ENCODE measurements at regions not wholly inside any gene's neighbourhood (a gene's known extent, or its start where the extent isn't known, plus 50 kb on each side); places are given as distances from the start of the nearest gene placed in this dataset.

GRCh38 chrX:23465985-23466384 is 131.3 kb downstream of the PTCHD1 start:
- FAIRE-seq (no peak), DNase-seq (ENCODE audit: low read depth, low spot score) (no peak), ATAC-seq (no peak)
- no peak overlapping the region for H3K9ac ChIP-seq (ENCODE audit: control insufficient read depth, insufficient read depth, low read length)
- WGBS (ENCODE audit: insufficient coverage, insufficient replicate concordance, low lambda C conversion rate, missing lambda C conversion rate): 0% methylated on average over 2 of the region's 2 CpGs
- H3K27me3 ChIP-seq (replicated peaks in 1 of 2; ENCODE audit: control insufficient read depth in 2 of 2, insufficient read depth in 2 of 2, low read length in 1 of 2): no peaks in the 10 kb centered on the region
- H3K4me2 ChIP-seq (ENCODE audit: control insufficient read depth, insufficient read depth): no peak overlapping the region
- POLR2A ChIA-PET: no interaction called here
- in situ Hi-C loops (cut with MboI): no loop called here
- no peak overlapping the region for H2AFZ ChIP-seq (ENCODE audit: control insufficient read depth, low read depth, low read length)
- no peaks in the 10 kb centered on the region for H3K79me2 ChIP-seq (ENCODE audit: control insufficient read depth, insufficient read depth, low read length)
- H4K20me1 ChIP-seq (ENCODE audit: control insufficient read depth, insufficient read depth): no peaks in the 10 kb centered on the region
- SMC1A ChIA-PET (ENCODE audit: uncharacterized antibody, unreplicated experiment): interaction anchor here (0.6 kb wide), 1 partner anchor 1080 kb away, joined by 3 read pairs; no protein-coding TSS in a partner anchor
- H3K4me3 ChIP-seq: no peak overlapping the region
- no peak overlapping the region for H3K27ac ChIP-seq (ENCODE audit: control insufficient read depth, insufficient read depth)
- no TSS peak for BruUV-seq (replicated peaks)
- no peaks in the 10 kb centered on the region; the same call in 2 of the 3 replicates for H3K9me3 ChIP-seq (replicated peaks; ENCODE audit: control insufficient read depth, insufficient read depth, low read length)
- CTCF ChIA-PET: interaction anchor here (0.7 kb wide), 1 partner anchor 13 kb away, joined by 3 read pairs; no protein-coding TSS in a partner anchor
- intact Hi-C loops (cut with micrococcal nuclease; ENCODE audit: unreplicated experiment): no loop called here
- H3K4me1 ChIP-seq (ENCODE audit: control insufficient read depth, insufficient read depth, low read length): no peaks in the 10 kb centered on the region
- H3K36me3 ChIP-seq (ENCODE audit: control insufficient read depth in 2 of 2, insufficient read depth in 2 of 2, low read length in 1 of 2): no peaks in the 10 kb centered on the region
- RAD21 ChIA-PET (ENCODE audit: unreplicated experiment): no interaction called here
- TF ChIP-seq BHLHE40 (IDR thresholded peaks at IDR 0.05; ENCODE audit: borderline replicate concordance in 1 of 2, low read depth in 2 of 2, low read length in 1 of 2) (no peak), ZBTB4 (CRISPR knock-in tag; IDR thresholded peaks at IDR 0.05) (no peak), ZNF207 (IDR thresholded peaks at IDR 0.05; ENCODE audit: borderline replicate concordance) (no peak), RCOR1 (conservative IDR thresholded peaks at IDR 0.05; ENCODE audit: low read depth, low read length) (no peak), IRF5 (IDR thresholded peaks at IDR 0.05; ENCODE audit: borderline replicate concordance) (no peak), IRF3 (IDR thresholded peaks at IDR 0.05) (no peak), SIN3A (IDR thresholded peaks at IDR 0.05; ENCODE audit: low read depth, low read length) (no peak), ATF2 (IDR thresholded peaks at IDR 0.05; ENCODE audit: low read length) (no peak), KAT2A (conservative IDR thresholded peaks at IDR 0.05; ENCODE audit: control insufficient read depth, low read depth, low read length) (no peak), PKNOX1 (IDR thresholded peaks at IDR 0.05) (no peak), CHD2 (IDR thresholded peaks at IDR 0.05; ENCODE audit: borderline replicate concordance, low read depth, low read length) (no peak), MAX (IDR thresholded peaks at IDR 0.05; ENCODE audit: low read depth, low read length) (no peak), NRF1 (conservative IDR thresholded peaks at IDR 0.05; ENCODE audit: low read depth, low read length) (no peak), NR2C1 (IDR thresholded peaks at IDR 0.05) (no peak), SMC3 (IDR thresholded peaks at IDR 0.05; ENCODE audit: borderline replicate concordance, low read length) (no peak), NFXL1 (IDR thresholded peaks at IDR 0.05; ENCODE audit: borderline replicate concordance) (no peak), GABPA (IDR thresholded peaks at IDR 0.05; ENCODE audit: low read depth) (no peak)
